Retinal pigment epithelial cell (primary cell): ENCODE measurements at regions not wholly inside any gene's neighbourhood (a gene's known extent, or its start where the extent isn't known, plus 50 kb on each side); places are given as distances from the start of the nearest gene placed in this dataset.

ENCODE experiments used
- DNase-seq: peaks from one replicate; pipeline ENCODE4 v3.0.0-alpha.2; 2010; ENCODE audit warnings: low read depth
- H3K4me3 ChIP-seq: 2 replicates; pipeline ENCODE4 v1.5.1; 2011; ENCODE audit warnings: mild to moderate bottlenecking, low read length, control low read depth, moderate library complexity
- TF ChIP-seq, protein P1 (sequence below): conservative IDR thresholded peaks from 2 replicates; pipeline ENCODE4 v1.5.1; 2011; ENCODE audit warnings: low read depth, low read length, control low read depth, inconsistent platforms

- H3K4me3 ChIP-seq, result no peak overlapping the region
- TF ChIP-seq, protein P1, sequence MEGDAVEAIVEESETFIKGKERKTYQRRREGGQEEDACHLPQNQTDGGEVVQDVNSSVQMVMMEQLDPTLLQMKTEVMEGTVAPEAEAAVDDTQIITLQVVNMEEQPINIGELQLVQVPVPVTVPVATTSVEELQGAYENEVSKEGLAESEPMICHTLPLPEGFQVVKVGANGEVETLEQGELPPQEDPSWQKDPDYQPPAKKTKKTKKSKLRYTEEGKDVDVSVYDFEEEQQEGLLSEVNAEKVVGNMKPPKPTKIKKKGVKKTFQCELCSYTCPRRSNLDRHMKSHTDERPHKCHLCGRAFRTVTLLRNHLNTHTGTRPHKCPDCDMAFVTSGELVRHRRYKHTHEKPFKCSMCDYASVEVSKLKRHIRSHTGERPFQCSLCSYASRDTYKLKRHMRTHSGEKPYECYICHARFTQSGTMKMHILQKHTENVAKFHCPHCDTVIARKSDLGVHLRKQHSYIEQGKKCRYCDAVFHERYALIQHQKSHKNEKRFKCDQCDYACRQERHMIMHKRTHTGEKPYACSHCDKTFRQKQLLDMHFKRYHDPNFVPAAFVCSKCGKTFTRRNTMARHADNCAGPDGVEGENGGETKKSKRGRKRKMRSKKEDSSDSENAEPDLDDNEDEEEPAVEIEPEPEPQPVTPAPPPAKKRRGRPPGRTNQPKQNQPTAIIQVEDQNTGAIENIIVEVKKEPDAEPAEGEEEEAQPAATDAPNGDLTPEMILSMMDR, result no peak
- DNase-seq, result no peak
These were observed 307.4 kb upstream of the C9orf72 start for GRCh38 chr9:27880635-27881034.

- DNase-seq, result no peak
- TF ChIP-seq, protein P1, result peak; percentile 75
- no peak overlapping the region for H3K4me3 ChIP-seq
These were observed 315.5 kb upstream of the C9orf72 start for GRCh38 chr9:27888661-27889295.

DNA sequence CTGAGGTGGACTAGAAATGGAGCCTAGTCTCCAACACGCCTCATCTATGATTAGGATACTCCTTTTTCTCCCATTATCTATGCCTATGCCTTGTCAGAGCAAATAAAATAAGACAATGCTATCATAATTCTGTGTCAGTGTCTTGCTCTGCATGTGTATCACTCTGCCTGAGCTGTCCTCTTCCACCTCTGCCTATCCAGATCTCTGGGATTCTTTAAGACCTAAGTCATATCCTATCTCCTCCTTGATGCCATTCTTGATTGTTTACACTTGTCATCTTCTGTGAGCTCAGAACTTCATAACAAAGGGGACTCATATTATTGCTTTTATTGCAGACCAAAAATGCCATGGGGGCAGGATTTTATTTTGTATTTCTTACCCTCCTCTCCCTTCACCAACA, 351.2 kb upstream of the C9orf72 start:
- no peak for DNase-seq
- TF ChIP-seq, protein P1, result no peak
- H3K4me3 ChIP-seq, result no peak overlapping the region

DNA sequence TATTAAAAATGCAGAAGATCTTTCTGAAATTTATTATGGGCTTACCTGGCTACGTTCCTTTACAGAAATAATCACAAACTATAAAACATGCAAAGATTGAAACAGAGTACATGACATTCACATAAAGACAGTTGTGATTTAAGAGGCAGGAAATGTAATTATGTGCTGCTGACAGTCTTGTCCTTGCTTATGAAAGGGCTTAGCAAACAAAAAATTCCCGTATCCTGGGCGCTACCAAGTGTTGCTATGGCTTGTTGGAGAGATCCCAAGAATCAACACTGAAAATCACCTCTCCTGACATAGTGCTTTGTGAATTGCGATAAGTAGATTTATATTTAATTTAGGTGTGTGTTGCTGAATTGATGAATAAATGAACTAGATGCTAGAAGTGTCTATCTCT, 352.5 kb upstream of the C9orf72 start:
- TF ChIP-seq, protein P1, result no peak
- H3K4me3 ChIP-seq, result no peak overlapping the region
- peak; percentile 43 for DNase-seq

DNA sequence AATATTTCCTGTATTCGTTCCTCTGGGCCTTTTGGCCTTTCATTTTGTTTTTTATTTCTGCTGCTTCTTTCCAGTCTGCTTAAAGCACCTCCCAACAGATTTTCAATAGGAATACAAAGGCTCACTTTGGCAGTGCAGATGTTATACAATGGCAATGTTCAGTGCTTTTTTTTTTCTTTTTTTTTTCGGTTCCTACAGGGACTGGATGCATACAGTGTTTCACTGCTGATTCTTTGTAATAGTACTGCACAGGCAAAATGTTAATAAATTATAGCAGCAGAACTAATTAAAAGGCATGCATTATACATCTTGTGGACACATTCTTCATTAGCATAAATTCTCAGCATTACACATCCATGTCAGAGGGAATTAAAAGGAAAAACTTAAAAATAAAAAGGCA, 356.6 kb upstream of the C9orf72 start:
- no peak overlapping the region for H3K4me3 ChIP-seq
- DNase-seq, result no peak
- TF ChIP-seq, protein P1, result no peak

GRCh38 chr9:27933210-27934025, 360.1 kb upstream of the C9orf72 start:
- DNase-seq, result no peak
- no peak overlapping the region for H3K4me3 ChIP-seq
- TF ChIP-seq, protein P1, result no peak

GRCh38 chr9:27934471-27934870, 361.2 kb upstream of the C9orf72 start:
- H3K4me3 ChIP-seq, result no peak overlapping the region
- DNase-seq, result no peak
- TF ChIP-seq, protein P1, result no peak
